IMR-90 (cell line): ENCODE measurements at regions not wholly inside any gene's neighbourhood (a gene's known extent, or its start where the extent isn't known, plus 50 kb on each side); places are given as distances from the start of the nearest gene placed in this dataset.

Experiments used
- BHLHE40 ChIP-seq: fragments of 150-350 bp; IDR thresholded peaks from 2 replicates; pipeline ENCODE4 v1.6.1; 2016; ENCODE audit warnings: mild to moderate bottlenecking, low read depth, low read length
- CEBPB ChIP-seq: IDR thresholded peaks from 2 replicates; pipeline ENCODE4 v1.6.1; 2012; ENCODE audit warnings: low read depth, low read length, improper control_type of control experiment
- CHD1 ChIP-seq: IDR thresholded peaks from 2 replicates; pipeline ENCODE4 v1.6.1; 2012; ENCODE audit warnings: low read depth, low read length, improper control_type of control experiment
- CTCF ChIP-seq: conservative IDR thresholded peaks from 2 replicates; pipeline ENCODE4 v1.5.1; 2012; ENCODE audit warnings: mild to moderate bottlenecking, low read depth, low read length, improper control_type of control experiment
- ELK1 ChIP-seq: fragments of 150-350 bp; IDR thresholded peaks from 2 replicates; pipeline ENCODE4 v1.6.1; 2016; ENCODE audit warnings: low read depth, mild to moderate bottlenecking, low read length, moderate library complexity, borderline replicate concordance
- FOS ChIP-seq: fragments of 150-350 bp; IDR thresholded peaks from 2 replicates; pipeline ENCODE4 v1.6.1; 2016; ENCODE audit warnings: low read depth, low read length
- MAFK ChIP-seq: IDR thresholded peaks from 2 replicates; pipeline ENCODE4 v1.6.1; 2012; ENCODE audit warnings: low read depth, low read length, improper control_type of control experiment
- MAZ ChIP-seq: IDR thresholded peaks from 2 replicates; pipeline ENCODE4 v1.6.1; 2012; ENCODE audit warnings: low read depth, mild to moderate bottlenecking, low read length, improper control_type of control experiment, moderate library complexity, borderline replicate concordance
- MXI1 ChIP-seq: IDR thresholded peaks from 2 replicates; pipeline ENCODE4 v1.6.1; 2012; ENCODE audit warnings: low read depth, mild to moderate bottlenecking, low read length, moderate library complexity, borderline replicate concordance
- POLR2A ChIP-seq: IDR thresholded peaks from 2 replicates; pipeline ENCODE4 v1.6.1; 2012; ENCODE audit warnings: mild to moderate bottlenecking, low read depth, low read length
- RAD21 ChIP-seq: IDR thresholded peaks from 2 replicates; pipeline ENCODE4 v1.6.1; 2012; ENCODE audit warnings: low read length, improper control_type of control experiment
- RCOR1 ChIP-seq: IDR thresholded peaks from 2 replicates; pipeline ENCODE4 v1.6.1; 2012; ENCODE audit warnings: mild to moderate bottlenecking, low read length, improper control_type of control experiment; ENCODE audit not compliant: insufficient replicate concordance
- RFX5 ChIP-seq: IDR thresholded peaks from 2 replicates; pipeline ENCODE4 v1.8.0; 2012; ENCODE audit warnings: low read depth, mild to moderate bottlenecking, low read length, moderate library complexity
- TF ChIP-seq, protein P1 (sequence below): fragments of 150-350 bp; IDR thresholded peaks from 2 replicates; pipeline ENCODE4 v1.6.1; 2017; ENCODE audit warnings: mild to moderate bottlenecking, antibody characterized with exemption, low read length, low read depth

DNA sequence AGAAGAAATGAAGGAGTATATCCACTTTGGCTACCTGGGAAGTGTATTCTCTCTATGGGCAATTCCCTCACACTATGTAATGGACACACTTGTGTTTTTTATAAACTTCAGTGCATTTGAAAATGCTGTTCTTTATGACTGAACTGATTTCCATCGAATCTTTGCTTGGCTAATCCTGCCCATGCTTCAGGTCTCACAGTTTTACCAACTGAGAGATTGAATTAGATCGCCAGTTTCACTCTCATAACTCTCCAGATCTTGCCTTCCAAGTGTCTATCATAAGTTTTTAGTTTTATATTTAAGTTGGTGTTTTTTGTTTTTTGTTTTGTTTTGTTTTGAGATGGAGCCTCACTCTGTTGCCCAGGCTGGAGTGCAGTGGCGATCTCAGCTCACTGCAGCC lies 73.5 kb upstream of the MBNL1 start:
- TF ChIP-seq, protein P1, sequence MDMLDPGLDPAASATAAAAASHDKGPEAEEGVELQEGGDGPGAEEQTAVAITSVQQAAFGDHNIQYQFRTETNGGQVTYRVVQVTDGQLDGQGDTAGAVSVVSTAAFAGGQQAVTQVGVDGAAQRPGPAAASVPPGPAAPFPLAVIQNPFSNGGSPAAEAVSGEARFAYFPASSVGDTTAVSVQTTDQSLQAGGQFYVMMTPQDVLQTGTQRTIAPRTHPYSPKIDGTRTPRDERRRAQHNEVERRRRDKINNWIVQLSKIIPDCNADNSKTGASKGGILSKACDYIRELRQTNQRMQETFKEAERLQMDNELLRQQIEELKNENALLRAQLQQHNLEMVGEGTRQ, result no peak
- TF ChIP-seq CEBPB, result no peak
- TF ChIP-seq CTCF, result no peak
- TF ChIP-seq BHLHE40, result no peak
- TF ChIP-seq POLR2A, result no peak
- no peak for TF ChIP-seq RFX5
- no peak for TF ChIP-seq MAZ
- no peak for TF ChIP-seq RAD21
- no peak for TF ChIP-seq RCOR1
- TF ChIP-seq CHD1, result no peak
- TF ChIP-seq MXI1, result no peak
- no peak for TF ChIP-seq MAFK
- no peak for TF ChIP-seq FOS
- no peak for TF ChIP-seq ELK1
